H1 (cell line): ENCODE measurements at regions not wholly inside any gene's neighbourhood (a gene's known extent, or its start where the extent isn't known, plus 50 kb on each side); places are given as distances from the start of the nearest gene placed in this dataset.

ENCODE experiments used
- BRCA1 ChIP-seq: IDR thresholded peaks from 2 replicates; pipeline ENCODE4 v1.6.1; 2012; ENCODE audit warnings: low read depth, low read length, improper control_type of control experiment
- EP300 ChIP-seq, 2 experiments: IDR thresholded peaks; 1 replicate in 1 of 2; 2 replicates in 1 of 2; pipeline ENCODE4 v1.6.1; 2011 to 2012; ENCODE audit warnings: low read depth in 2 of 2, low read length in 2 of 2, mild to moderate bottlenecking in 2 of 2, borderline replicate concordance in 1 of 2, inconsistent platforms in 1 of 2, moderate library complexity in 1 of 2
- GABPA ChIP-seq: IDR thresholded peaks from 2 replicates; pipeline ENCODE4 v1.6.1; 2011; ENCODE audit warnings: mild to moderate bottlenecking, low read length, moderate library complexity, borderline replicate concordance; ENCODE audit not compliant: insufficient read depth
- JUND ChIP-seq: IDR thresholded peaks from 2 replicates; pipeline ENCODE4 v1.6.1; 2011; ENCODE audit warnings: mild to moderate bottlenecking, improper control_type of control experiment, low read length
- MAFK ChIP-seq: IDR thresholded peaks from 2 replicates; pipeline ENCODE4 v1.6.1; 2012; ENCODE audit warnings: low read depth, mild to moderate bottlenecking, improper control_type of control experiment, low read length
- POLR2A ChIP-seq, 2 experiments: IDR thresholded peaks; 1 replicate in 1 of 2; 2 replicates in 1 of 2; pipeline ENCODE4 v1.6.1; 2011; ENCODE audit warnings: low read depth in 2 of 2, low read length in 2 of 2, mild to moderate bottlenecking in 2 of 2; ENCODE audit errors: control extremely low read depth in 1 of 2
- POLR2AphosphoS5 ChIP-seq: IDR thresholded peaks from 2 replicates; pipeline ENCODE4 v1.6.1; 2011; ENCODE audit warnings: low read depth, low read length
- RBBP5 ChIP-seq: IDR thresholded peaks from 2 replicates; pipeline ENCODE4 v1.7.1; 2012; ENCODE audit warnings: low read depth, mild to moderate bottlenecking, inconsistent platforms, low read length, moderate library complexity, borderline replicate concordance
- RFX5 ChIP-seq: IDR thresholded peaks from 2 replicates; pipeline ENCODE4 v1.6.1; 2011; ENCODE audit warnings: low read depth, low read length, improper control_type of control experiment, borderline replicate concordance
- RNF2 ChIP-seq: fragments of 200-900, 300-1000 bp; sonication (generic); IDR thresholded peaks from 2 replicates; pipeline ENCODE4 v1.7.1; 2016; ENCODE audit warnings: borderline replicate concordance, low read depth, mild to moderate bottlenecking, antibody characterized with exemption, low read length; ENCODE audit not compliant: poor library complexity, severe bottlenecking; ENCODE audit errors: missing control alignments
- TCF12 ChIP-seq: IDR thresholded peaks from 2 replicates; pipeline ENCODE4 v1.6.1; 2011; ENCODE audit warnings: low read depth, mild to moderate bottlenecking, low read length
- TF ChIP-seq, protein P1 (sequence below), 3 experiments: IDR thresholded peaks; 1 replicate in 2 of 3; 2 replicates in 1 of 3; pipeline versions ENCODE4 v1.5.1 to v1.6.1; 2011; ENCODE audit warnings: low read length in 3 of 3, mild to moderate bottlenecking in 3 of 3, inconsistent platforms in 2 of 3, low read depth in 1 of 3, moderate library complexity in 1 of 3; ENCODE audit not compliant: insufficient read depth in 1 of 3; ENCODE audit errors: control extremely low read depth in 1 of 3

DNA sequence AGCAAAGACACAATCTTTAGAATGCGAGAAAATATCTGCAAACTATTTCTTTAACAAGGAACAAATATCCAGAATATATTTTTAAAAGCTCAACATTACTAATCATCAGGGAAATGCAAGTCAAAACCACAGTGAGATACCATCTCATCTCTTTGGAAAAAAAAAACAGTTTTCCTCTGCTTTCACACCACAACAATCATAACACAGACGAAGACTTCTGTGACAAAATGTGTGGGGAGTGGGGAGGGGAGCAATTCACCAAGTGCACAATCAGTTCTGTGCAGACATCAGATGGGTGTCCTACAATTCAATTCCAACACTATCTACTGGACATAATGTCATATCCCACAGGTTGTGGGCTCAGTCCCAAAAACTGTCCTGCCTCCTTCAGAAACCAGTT is 293.2 kb upstream of the SLC7A11 start:
- no peak for TF ChIP-seq EP300 (IDR thresholded peaks at IDR 0.05; ENCODE audit: borderline replicate concordance in 1 of 2, low read depth in 2 of 2, low read length in 2 of 2)
- TF ChIP-seq, protein P1, sequence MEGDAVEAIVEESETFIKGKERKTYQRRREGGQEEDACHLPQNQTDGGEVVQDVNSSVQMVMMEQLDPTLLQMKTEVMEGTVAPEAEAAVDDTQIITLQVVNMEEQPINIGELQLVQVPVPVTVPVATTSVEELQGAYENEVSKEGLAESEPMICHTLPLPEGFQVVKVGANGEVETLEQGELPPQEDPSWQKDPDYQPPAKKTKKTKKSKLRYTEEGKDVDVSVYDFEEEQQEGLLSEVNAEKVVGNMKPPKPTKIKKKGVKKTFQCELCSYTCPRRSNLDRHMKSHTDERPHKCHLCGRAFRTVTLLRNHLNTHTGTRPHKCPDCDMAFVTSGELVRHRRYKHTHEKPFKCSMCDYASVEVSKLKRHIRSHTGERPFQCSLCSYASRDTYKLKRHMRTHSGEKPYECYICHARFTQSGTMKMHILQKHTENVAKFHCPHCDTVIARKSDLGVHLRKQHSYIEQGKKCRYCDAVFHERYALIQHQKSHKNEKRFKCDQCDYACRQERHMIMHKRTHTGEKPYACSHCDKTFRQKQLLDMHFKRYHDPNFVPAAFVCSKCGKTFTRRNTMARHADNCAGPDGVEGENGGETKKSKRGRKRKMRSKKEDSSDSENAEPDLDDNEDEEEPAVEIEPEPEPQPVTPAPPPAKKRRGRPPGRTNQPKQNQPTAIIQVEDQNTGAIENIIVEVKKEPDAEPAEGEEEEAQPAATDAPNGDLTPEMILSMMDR (IDR thresholded peaks at IDR 0.05; ENCODE audit: control extremely low read depth in 1 of 3, insufficient read depth in 1 of 3, low read depth in 1 of 3, low read length in 3 of 3), result no peak
- no peak for TF ChIP-seq POLR2A (IDR thresholded peaks at IDR 0.05; ENCODE audit: control extremely low read depth in 1 of 2, low read depth in 2 of 2, low read length in 2 of 2)
- no peak for TF ChIP-seq RFX5
- no peak for TF ChIP-seq TCF12
- TF ChIP-seq POLR2AphosphoS5, result no peak
- TF ChIP-seq MAFK, result no peak
- no peak for TF ChIP-seq RBBP5
- no peak for TF ChIP-seq BRCA1
- TF ChIP-seq GABPA, result no peak
- no peak for TF ChIP-seq JUND
- no peak for TF ChIP-seq RNF2
